PC-9 (cell line): ENCODE measurements at regions not wholly inside any gene's neighbourhood (a gene's known extent, or its start where the extent isn't known, plus 50 kb on each side); places are given as distances from the start of the nearest gene placed in this dataset.

Experiments used
- CTCF ChIP-seq: fragments of 200-600 bp; sonication (generic); conservative IDR thresholded peaks from 2 replicates; pipeline ENCODE4 v1.6.1; 2017; ENCODE audit warnings: mixed run types, antibody characterized with exemption, mild to moderate bottlenecking, moderate library complexity
- EZH2 ChIP-seq: fragments of 200-600 bp; sonication (generic); IDR thresholded peaks from 2 replicates; pipeline ENCODE4 v1.8.0; 2017; ENCODE audit warnings: antibody characterized with exemption, low read depth

GRCh38 chr18:56217406-56217805 lies 421.0 kb downstream of the TXNL1 start:
- TF ChIP-seq CTCF, result no peak
- no peak for TF ChIP-seq EZH2
